ENCODE measurements at regions not wholly inside any gene's neighbourhood (a gene's known extent, or its start where the extent isn't known, plus 50 kb on each side); places are given as distances from the start of the nearest gene placed in this dataset.

DNA sequence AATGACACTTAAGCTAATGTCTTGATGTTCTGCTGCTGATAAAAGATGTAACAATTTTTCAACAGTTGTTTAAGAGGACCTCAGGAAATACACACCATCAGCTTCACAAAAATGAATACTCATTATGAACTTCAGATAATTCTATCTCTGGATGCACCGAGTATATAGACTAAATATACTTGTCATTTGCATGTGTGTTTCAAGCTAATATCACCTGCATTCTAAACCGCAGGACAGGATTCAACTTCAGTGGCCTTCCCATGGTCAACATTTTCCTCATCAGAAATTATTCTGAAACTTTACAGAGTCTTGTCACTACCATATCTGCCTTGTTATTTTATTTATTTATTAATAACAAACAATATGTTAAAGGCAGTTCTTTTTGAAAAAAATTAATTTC is 717.0 kb upstream of the CCDC179 start:
- H3K9me3 ChIP-seq (ENCODE audit: control insufficient read depth in 2 of 2, low read length in 2 of 2), result no peaks in the 10 kb centered on the region
- H3K27me3 ChIP-seq (ENCODE audit: control insufficient read depth in 1 of 2, insufficient read depth in 2 of 2, low read length in 2 of 2), result no peaks in the 10 kb centered on the region
- H3K4me3 ChIP-seq (ENCODE audit: low read length in 2 of 2), result no peak overlapping the region
- no peaks in the 10 kb centered on the region for H3K4me1 ChIP-seq (ENCODE audit: control insufficient read depth, insufficient read depth, low read length)
- no peak overlapping the region for H3K9ac ChIP-seq (ENCODE audit: low read length in 2 of 2)
- no peak overlapping the region for H3K27ac ChIP-seq (ENCODE audit: low read length)
- no peaks in the 10 kb centered on the region for H3K36me3 ChIP-seq (ENCODE audit: control insufficient read depth in 2 of 2, insufficient read depth in 2 of 2, low read length in 2 of 2)

GRCh38 chr11:23585416-23586104 is 725.3 kb upstream of the CCDC179 start:
- Histone ChIP-seq H3K9ac (ENCODE audit: low read length in 2 of 2) (no peak overlapping the region), H3K4me3 (ENCODE audit: low read length in 2 of 2) (peak overlapping the region in 1 of 2 donors; percentile 4), H3K36me3 (ENCODE audit: control insufficient read depth in 2 of 2, insufficient read depth in 2 of 2, low read length in 2 of 2) (no peaks in the 10 kb centered on the region), H3K27me3 (ENCODE audit: control insufficient read depth in 1 of 2, insufficient read depth in 2 of 2, low read length in 2 of 2) (no peaks in the 10 kb centered on the region), H3K27ac (ENCODE audit: low read length) (no peak overlapping the region), H3K9me3 (ENCODE audit: control insufficient read depth in 2 of 2, low read length in 2 of 2) (no peaks in the 10 kb centered on the region), H3K4me1 (ENCODE audit: control insufficient read depth, insufficient read depth, low read length) (no peaks in the 10 kb centered on the region)

DNA sequence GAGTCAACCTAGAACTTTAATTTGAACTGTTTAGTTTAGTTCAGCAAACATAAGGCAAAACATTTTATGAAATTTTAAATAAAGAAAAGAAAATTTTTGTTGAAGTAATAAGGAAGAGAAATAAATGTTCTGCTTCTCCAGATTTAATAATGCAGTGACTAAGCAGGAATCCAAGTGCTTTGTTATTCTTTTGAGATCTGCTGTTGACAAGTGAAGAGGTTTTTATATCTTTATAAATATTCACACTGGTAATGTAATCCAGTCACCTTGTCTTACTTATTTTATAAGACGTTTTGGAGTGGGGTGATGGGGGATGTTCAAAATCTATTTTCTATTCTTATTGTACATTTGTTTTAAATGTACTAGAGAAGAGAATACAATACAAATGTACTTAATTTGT is 725.9 kb upstream of the CCDC179 start:
- no peaks in the 10 kb centered on the region for H3K27me3 ChIP-seq (ENCODE audit: control insufficient read depth in 1 of 2, insufficient read depth in 2 of 2, low read length in 2 of 2)
- no peaks in the 10 kb centered on the region for H3K4me1 ChIP-seq (ENCODE audit: control insufficient read depth, insufficient read depth, low read length)
- no peak overlapping the region for H3K27ac ChIP-seq (ENCODE audit: low read length)
- no peak overlapping the region for H3K9ac ChIP-seq (ENCODE audit: low read length in 2 of 2)
- H3K4me3 ChIP-seq (ENCODE audit: low read length in 2 of 2), result no peak overlapping the region
- no peaks in the 10 kb centered on the region for H3K9me3 ChIP-seq (ENCODE audit: control insufficient read depth in 2 of 2, low read length in 2 of 2)
- no peaks in the 10 kb centered on the region for H3K36me3 ChIP-seq (ENCODE audit: control insufficient read depth in 2 of 2, insufficient read depth in 2 of 2, low read length in 2 of 2)

DNA sequence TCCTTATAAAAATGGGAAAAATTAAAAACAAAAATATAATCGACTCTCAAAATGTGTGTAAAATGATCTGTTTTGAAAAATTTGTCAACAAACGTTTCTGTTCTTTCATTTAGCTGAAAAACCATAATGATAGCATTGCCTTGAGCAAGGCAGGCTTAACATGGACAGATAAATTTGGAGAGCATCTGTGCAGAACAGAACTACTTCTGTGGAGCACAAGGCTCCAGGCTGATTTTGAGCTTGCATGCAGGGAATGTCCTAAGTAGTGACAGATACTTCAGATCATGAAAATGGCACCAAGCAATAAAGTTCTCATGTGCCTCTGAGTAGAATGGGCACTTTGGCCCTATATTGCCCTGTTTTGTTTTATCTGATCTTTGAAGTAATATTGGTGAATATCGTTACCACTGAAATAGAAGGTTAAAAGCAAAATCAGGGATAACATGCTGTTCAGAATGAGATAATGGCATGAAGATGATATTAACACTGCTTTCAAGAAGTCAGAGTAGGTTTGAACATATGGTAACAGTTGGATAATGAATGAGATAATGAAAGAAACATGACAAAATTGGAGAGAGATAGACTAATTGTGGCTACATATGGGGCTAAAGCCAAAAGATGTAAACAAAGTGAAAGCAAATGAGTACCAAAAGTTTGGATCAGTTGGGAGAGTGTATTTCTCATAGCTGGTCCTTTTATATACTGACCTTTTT is 730.5 kb upstream of the CCDC179 start:
- no peaks in the 10 kb centered on the region for H3K36me3 ChIP-seq (ENCODE audit: control insufficient read depth in 2 of 2, insufficient read depth in 2 of 2, low read length in 2 of 2)
- H3K9me3 ChIP-seq (ENCODE audit: control insufficient read depth in 2 of 2, low read length in 2 of 2), result no peaks in the 10 kb centered on the region
- no peaks in the 10 kb centered on the region for H3K27me3 ChIP-seq (ENCODE audit: control insufficient read depth in 1 of 2, insufficient read depth in 2 of 2, low read length in 2 of 2)
- no peak overlapping the region for H3K4me3 ChIP-seq (ENCODE audit: low read length in 2 of 2)
- H3K27ac ChIP-seq (ENCODE audit: low read length), result no peak overlapping the region
- H3K9ac ChIP-seq (ENCODE audit: low read length in 2 of 2), result no peak overlapping the region
- no peaks in the 10 kb centered on the region for H3K4me1 ChIP-seq (ENCODE audit: control insufficient read depth, insufficient read depth, low read length)

DNA sequence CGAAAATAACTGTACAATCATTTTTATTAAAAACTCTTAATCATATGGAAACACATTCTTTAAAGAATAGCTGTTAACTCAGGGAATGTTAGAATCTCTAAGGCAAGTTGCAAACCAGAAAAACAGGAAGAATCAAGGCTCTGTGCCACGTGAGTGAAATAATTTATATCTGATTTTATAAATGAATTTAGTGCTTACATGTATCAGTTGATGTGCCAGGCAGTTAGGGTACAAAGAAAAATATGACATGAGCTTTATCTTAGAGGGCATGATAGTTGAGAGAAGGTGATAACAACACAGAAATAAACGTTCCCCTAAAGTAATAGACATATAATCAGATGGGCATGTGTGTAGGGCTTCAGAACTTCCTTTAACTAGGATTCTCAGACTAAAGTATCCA is 734.5 kb upstream of the CCDC179 start:
- H3K27me3 ChIP-seq (ENCODE audit: control insufficient read depth in 1 of 2, insufficient read depth in 2 of 2, low read length in 2 of 2), result no peaks in the 10 kb centered on the region
- H3K4me3 ChIP-seq (ENCODE audit: low read length in 2 of 2), result no peak overlapping the region
- H3K9ac ChIP-seq (ENCODE audit: low read length in 2 of 2), result no peak overlapping the region
- H3K4me1 ChIP-seq (ENCODE audit: control insufficient read depth, insufficient read depth, low read length), result no peaks in the 10 kb centered on the region
- H3K36me3 ChIP-seq (ENCODE audit: control insufficient read depth in 2 of 2, insufficient read depth in 2 of 2, low read length in 2 of 2), result no peaks in the 10 kb centered on the region
- H3K27ac ChIP-seq (ENCODE audit: low read length), result no peak overlapping the region
- no peaks in the 10 kb centered on the region for H3K9me3 ChIP-seq (ENCODE audit: control insufficient read depth in 2 of 2, low read length in 2 of 2)

- H3K4me3 ChIP-seq (ENCODE audit: low read length in 2 of 2), result no peak overlapping the region
- no peaks in the 10 kb centered on the region for H3K27me3 ChIP-seq (ENCODE audit: control insufficient read depth in 1 of 2, insufficient read depth in 2 of 2, low read length in 2 of 2)
- H3K9ac ChIP-seq (ENCODE audit: low read length in 2 of 2), result no peak overlapping the region
- no peaks in the 10 kb centered on the region for H3K9me3 ChIP-seq (ENCODE audit: control insufficient read depth in 2 of 2, low read length in 2 of 2)
- H3K4me1 ChIP-seq (ENCODE audit: control insufficient read depth, insufficient read depth, low read length), result no peaks in the 10 kb centered on the region
- no peaks in the 10 kb centered on the region for H3K36me3 ChIP-seq (ENCODE audit: control insufficient read depth in 2 of 2, insufficient read depth in 2 of 2, low read length in 2 of 2)
- no peak overlapping the region for H3K27ac ChIP-seq (ENCODE audit: low read length)
These were observed 744.7 kb upstream of the CCDC179 start for GRCh38 chr11:23604966-23605365.

GRCh38 chr11:23606191-23606590 is 745.9 kb upstream of the CCDC179 start:
- no peaks in the 10 kb centered on the region for H3K27me3 ChIP-seq (ENCODE audit: control insufficient read depth in 1 of 2, insufficient read depth in 2 of 2, low read length in 2 of 2)
- H3K4me3 ChIP-seq (ENCODE audit: low read length in 2 of 2), result no peak overlapping the region
- no peaks in the 10 kb centered on the region for H3K4me1 ChIP-seq (ENCODE audit: control insufficient read depth, insufficient read depth, low read length)
- no peaks in the 10 kb centered on the region for H3K9me3 ChIP-seq (ENCODE audit: control insufficient read depth in 2 of 2, low read length in 2 of 2)
- no peak overlapping the region for H3K27ac ChIP-seq (ENCODE audit: low read length)
- no peaks in the 10 kb centered on the region for H3K36me3 ChIP-seq (ENCODE audit: control insufficient read depth in 2 of 2, insufficient read depth in 2 of 2, low read length in 2 of 2)
- no peak overlapping the region for H3K9ac ChIP-seq (ENCODE audit: low read length in 2 of 2)

DNA sequence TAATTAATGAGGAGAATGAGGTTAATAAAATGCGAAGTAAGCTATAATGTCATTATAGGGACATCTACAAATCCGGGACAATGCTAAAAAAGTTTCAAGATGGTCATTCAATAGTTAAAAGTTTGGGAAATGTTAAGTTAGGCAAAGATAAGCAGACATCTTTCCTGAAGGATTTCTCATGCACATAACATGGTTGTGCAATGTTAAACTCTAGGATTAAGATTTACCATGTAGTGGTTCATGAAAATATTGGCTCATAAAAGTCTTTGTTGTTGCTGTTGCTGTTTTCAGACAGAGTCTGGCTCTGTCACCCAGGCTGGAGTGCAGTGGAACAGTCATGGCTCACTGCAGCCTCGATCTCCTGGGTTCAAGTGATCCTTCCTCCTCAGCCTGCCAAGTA is 751.5 kb upstream of the CCDC179 start:
- no peak overlapping the region for H3K4me3 ChIP-seq (ENCODE audit: low read length in 2 of 2)
- no peaks in the 10 kb centered on the region for H3K9me3 ChIP-seq (ENCODE audit: control insufficient read depth in 2 of 2, low read length in 2 of 2)
- H3K27me3 ChIP-seq (ENCODE audit: control insufficient read depth in 1 of 2, insufficient read depth in 2 of 2, low read length in 2 of 2), result no peaks in the 10 kb centered on the region
- no peaks in the 10 kb centered on the region for H3K4me1 ChIP-seq (ENCODE audit: control insufficient read depth, insufficient read depth, low read length)
- no peak overlapping the region for H3K27ac ChIP-seq (ENCODE audit: low read length)
- no peaks in the 10 kb centered on the region for H3K36me3 ChIP-seq (ENCODE audit: control insufficient read depth in 2 of 2, insufficient read depth in 2 of 2, low read length in 2 of 2)
- no peak overlapping the region for H3K9ac ChIP-seq (ENCODE audit: low read length in 2 of 2)

GRCh38 chr11:23620617-23621016 is 760.3 kb upstream of the CCDC179 start:
- Histone ChIP-seq H3K9me3 (ENCODE audit: control insufficient read depth in 2 of 2, low read length in 2 of 2) (no peaks in the 10 kb centered on the region), H3K27me3 (ENCODE audit: control insufficient read depth in 1 of 2, insufficient read depth in 2 of 2, low read length in 2 of 2) (no peaks in the 10 kb centered on the region)

DNA sequence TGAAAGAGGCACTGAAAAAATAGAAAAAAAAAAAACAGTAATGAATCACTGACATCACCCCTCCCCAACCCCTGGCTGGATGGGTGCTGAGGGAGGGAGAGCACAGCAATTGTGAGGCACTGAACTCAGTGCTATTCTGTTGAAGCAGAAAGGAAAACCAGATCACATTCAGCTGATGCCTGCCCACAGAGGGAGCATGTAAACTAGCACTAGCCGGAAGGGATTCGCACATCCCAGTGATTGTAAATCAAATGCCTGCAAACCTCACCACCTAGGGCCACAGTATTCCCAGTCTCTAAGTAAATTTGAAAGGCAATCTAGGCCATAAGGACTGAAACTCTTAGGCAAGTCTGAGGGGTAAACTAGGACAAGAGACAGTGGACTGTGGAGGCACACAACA is 772.0 kb upstream of the CCDC179 start:
- H3K9me3 ChIP-seq (ENCODE audit: control insufficient read depth in 2 of 2, low read length in 2 of 2), result peaks cover 0 to 1% of the 10 kb centered on the region in 2 donors

More at GRCh38 chr11:23620617-23621016, 760.3 kb upstream of the CCDC179 start:
- Histone ChIP-seq H3K4me1 (ENCODE audit: control insufficient read depth, insufficient read depth, low read length) (no peaks in the 10 kb centered on the region), H3K9ac (ENCODE audit: low read length in 2 of 2) (no peak overlapping the region), H3K4me3 (ENCODE audit: low read length in 2 of 2) (no peak overlapping the region), H3K36me3 (ENCODE audit: control insufficient read depth in 2 of 2, insufficient read depth in 2 of 2, low read length in 2 of 2) (no peaks in the 10 kb centered on the region), H3K27ac (ENCODE audit: low read length) (no peak overlapping the region)

GRCh38 chr11:23644443-23644842 is 784.2 kb upstream of the CCDC179 start:
- Histone ChIP-seq H3K36me3 (ENCODE audit: control insufficient read depth in 2 of 2, insufficient read depth in 2 of 2, low read length in 2 of 2) (no peaks in the 10 kb centered on the region), H3K9me3 (ENCODE audit: control insufficient read depth in 2 of 2, low read length in 2 of 2) (no peaks in the 10 kb centered on the region), H3K4me3 (ENCODE audit: low read length in 2 of 2) (no peak overlapping the region)

More for the DNA sequence above, 772.0 kb upstream of the CCDC179 start:
- Histone ChIP-seq H3K4me3 (ENCODE audit: low read length in 2 of 2) (no peak overlapping the region), H3K27me3 (ENCODE audit: control insufficient read depth in 1 of 2, insufficient read depth in 2 of 2, low read length in 2 of 2) (no peaks in the 10 kb centered on the region), H3K9ac (ENCODE audit: low read length in 2 of 2) (no peak overlapping the region), H3K36me3 (ENCODE audit: control insufficient read depth in 2 of 2, insufficient read depth in 2 of 2, low read length in 2 of 2) (no peaks in the 10 kb centered on the region), H3K27ac (ENCODE audit: low read length) (no peak overlapping the region), H3K4me1 (ENCODE audit: control insufficient read depth, insufficient read depth, low read length) (no peaks in the 10 kb centered on the region)

More at GRCh38 chr11:23644443-23644842, 784.2 kb upstream of the CCDC179 start:
- Histone ChIP-seq H3K4me1 (ENCODE audit: control insufficient read depth, insufficient read depth, low read length) (no peaks in the 10 kb centered on the region), H3K27me3 (ENCODE audit: control insufficient read depth in 1 of 2, insufficient read depth in 2 of 2, low read length in 2 of 2) (no peaks in the 10 kb centered on the region), H3K9ac (ENCODE audit: low read length in 2 of 2) (no peak overlapping the region), H3K27ac (ENCODE audit: low read length) (no peak overlapping the region)

All from stomach smooth muscle (tissue), 2 donors.